Naive thymus-derived CD8-positive, alpha-beta T cell (primary cell): ENCODE measurements at regions not wholly inside any gene's neighbourhood (a gene's known extent, or its start where the extent isn't known, plus 50 kb on each side); places are given as distances from the start of the nearest gene placed in this dataset.
"Not testable (repeated sequence)": the region's sequence is repeated elsewhere in the genome, so short reads cannot be mapped to it uniquely, and the experiment has no call there.

Source experiments
- ATAC-seq, 2 donors: fragments of 150-1000 bp; cut with Tn5 transposase in 1 of 2; sonication (Bioruptor Pico), chemical (Tn5 transposase) in 1 of 2; 1 replicate in 1 of 2; 2 replicates in 1 of 2; pipeline ENCODE4 v1.10.0; 2021; ENCODE audit warnings: mild to moderate bottlenecking in 2 of 2, moderate library complexity in 2 of 2
- POLR2A ChIA-PET: fragments of 350-600 bp; sonication (Branson Sonifier 250); formaldehyde crosslinking; loops from one replicate; lab custom pipeline; 2021; ENCODE audit warnings: antibody characterized with exemption; lab: Charles Lee
- DNase-seq, 10 donors: peaks; one replicate each; pipeline versions ENCODE4 v3.0.0 to v3.0.0-alpha.2; 2020 to 2022
- H3K27ac Mint-ChIP-seq, 10 donors: one replicate each; pipeline ENCODE4 v1.8.0; 2020 to 2022; ENCODE audit warnings: mild to moderate bottlenecking in 10 of 10, mixed read lengths in 10 of 10, moderate library complexity in 4 of 10, inconsistent platforms in 1 of 10
- H3K27me3 Mint-ChIP-seq, 5 donors: one replicate each; pipeline ENCODE4 v1.8.0; 2021 to 2022; ENCODE audit warnings: mixed read lengths in 5 of 5
- H3K36me3 Mint-ChIP-seq, 3 donors: one replicate each; pipeline ENCODE4 v1.8.0; 2020 to 2022; ENCODE audit warnings: mixed read lengths in 3 of 3, mild to moderate bottlenecking in 2 of 3, inconsistent platforms in 1 of 3
- H3K4me1 Mint-ChIP-seq, 4 donors: one replicate each; pipeline ENCODE4 v1.8.0; 2021 to 2022; ENCODE audit warnings: mixed read lengths in 4 of 4
- H3K4me3 Mint-ChIP-seq, 10 donors: one replicate each; pipeline ENCODE4 v1.8.0; 2020 to 2022; ENCODE audit warnings: mild to moderate bottlenecking in 10 of 10, mixed read lengths in 10 of 10, moderate library complexity in 6 of 10, inconsistent platforms in 1 of 10
- H3K9me3 Mint-ChIP-seq, 9 donors: one replicate each; pipeline ENCODE4 v1.8.0; 2020 to 2022; ENCODE audit warnings: mixed read lengths in 9 of 9, mild to moderate bottlenecking in 3 of 9, inconsistent platforms in 1 of 9, moderate library complexity in 1 of 9

GRCh38 chr13:61111529-61111928, 304.1 kb downstream of the PCDH20 start:
- POLR2A ChIA-PET: no interaction called here
- no peaks in the 10 kb centered on the region for H3K27me3 Mint-ChIP-seq

GRCh38 chr13:61110732-61111131, 304.9 kb downstream of the PCDH20 start:
- no peak for DNase-seq
- Mint-ChIP-seq H3K27me3 (no peaks in the 10 kb centered on the region), H3K27ac (no peak overlapping the region), H3K4me1 (no peaks in the 10 kb centered on the region), H3K36me3 (no peaks in the 10 kb centered on the region), H3K4me3 (no peak overlapping the region), H3K9me3 (peaks cover 0 to 14% (median 0%) of the 10 kb centered on the region in 9 donors)
- POLR2A ChIA-PET: no interaction called here
- ATAC-seq: no peak

More at GRCh38 chr13:61111529-61111928, 304.1 kb downstream of the PCDH20 start:
- ATAC-seq: no peak
- Mint-ChIP-seq H3K4me3 (no peak overlapping the region), H3K36me3 (no peaks in the 10 kb centered on the region), H3K4me1 (no peaks in the 10 kb centered on the region), H3K27ac (no peak overlapping the region), H3K9me3 (peaks cover 0 to 14% (median 1%) of the 10 kb centered on the region in 9 donors)
- DNase-seq: no peak

GRCh38 chr13:61109741-61110140, 305.9 kb downstream of the PCDH20 start:
- Mint-ChIP-seq H3K27ac (no peak overlapping the region), H3K36me3 (no peaks in the 10 kb centered on the region), H3K27me3 (no peaks in the 10 kb centered on the region), H3K4me3 (no peak overlapping the region), H3K4me1 (no peaks in the 10 kb centered on the region), H3K9me3 (peaks cover 0 to 14% (median 0%) of the 10 kb centered on the region in 9 donors)
- ATAC-seq (no peak), DNase-seq (no peak)
- POLR2A ChIA-PET: no interaction called here

GRCh38 chr13:61107989-61108388, 307.7 kb downstream of the PCDH20 start:
- ATAC-seq (no peak), DNase-seq (no peak)
- H3K4me1 Mint-ChIP-seq: no peaks in the 10 kb centered on the region
- no peaks in the 10 kb centered on the region for H3K36me3 Mint-ChIP-seq
- peaks cover 0 to 11% (median 0%) of the 10 kb centered on the region in 9 donors for H3K9me3 Mint-ChIP-seq
- H3K27ac Mint-ChIP-seq: no peak overlapping the region
- POLR2A ChIA-PET: no interaction called here
- no peaks in the 10 kb centered on the region for H3K27me3 Mint-ChIP-seq
- no peak overlapping the region for H3K4me3 Mint-ChIP-seq

- Mint-ChIP-seq H3K27ac (no peak overlapping the region), H3K4me3 (no peak overlapping the region), H3K4me1 (peaks cover 0 to 1% (median 0%) of the 10 kb centered on the region in 4 donors), H3K36me3 (no peaks in the 10 kb centered on the region), H3K27me3 (peaks cover 0 to 2% (median 0%) of the 10 kb centered on the region in 5 donors), H3K9me3 (peaks cover 0 to 30% (median 7%) of the 10 kb centered on the region in 9 donors)
- no peak for ATAC-seq
- no peak for DNase-seq
- POLR2A ChIA-PET: no interaction called here
These were observed 319.8 kb downstream of the PCDH20 start for GRCh38 chr13:61095885-61096284.

GRCh38 chr13:61094865-61095264, 320.8 kb downstream of the PCDH20 start:
- peaks cover 0 to 3% (median 0%) of the 10 kb centered on the region in 5 donors for H3K27me3 Mint-ChIP-seq
- no peak for ATAC-seq
- POLR2A ChIA-PET: no interaction called here
- DNase-seq: no peak
- no peak overlapping the region for H3K27ac Mint-ChIP-seq
- H3K9me3 Mint-ChIP-seq: peaks cover 0 to 38% (median 8%) of the 10 kb centered on the region in 9 donors
- H3K4me3 Mint-ChIP-seq: no peak overlapping the region
- no peaks in the 10 kb centered on the region for H3K36me3 Mint-ChIP-seq
- peaks cover 0 to 1% (median 0%) of the 10 kb centered on the region in 4 donors for H3K4me1 Mint-ChIP-seq

- H3K36me3 Mint-ChIP-seq, POLR2A ChIA-PET, ATAC-seq, H3K4me3 Mint-ChIP-seq, H3K27ac Mint-ChIP-seq, DNase-seq, H3K4me1 Mint-ChIP-seq: not testable (repeated sequence)
- Mint-ChIP-seq H3K9me3 (peaks cover 3 to 55% (median 9%) of the 10 kb centered on the region in 9 donors), H3K27me3 (peaks cover 0 to 12% (median 0%) of the 10 kb centered on the region in 5 donors)
These were observed 325.8 kb downstream of the PCDH20 start for GRCh38 chr13:61089894-61090293.

- Mint-ChIP-seq H3K36me3 (no peaks in the 10 kb centered on the region), H3K27ac (no peak overlapping the region), H3K27me3 (peaks cover 0 to 12% (median 0%) of the 10 kb centered on the region in 5 donors), H3K9me3 (peaks cover 0 to 30% (median 4%) of the 10 kb centered on the region in 9 donors), H3K4me3 (no peak overlapping the region), H3K4me1 (no peaks in the 10 kb centered on the region)
- no peak for ATAC-seq
- POLR2A ChIA-PET: no interaction called here
- no peak for DNase-seq
These were observed 329.6 kb downstream of the PCDH20 start for GRCh38 chr13:61086087-61086486.

- no peaks in the 10 kb centered on the region for H3K36me3 Mint-ChIP-seq
- POLR2A ChIA-PET: no interaction called here
- H3K4me3 Mint-ChIP-seq: no peak overlapping the region
- no peaks in the 10 kb centered on the region for H3K4me1 Mint-ChIP-seq
- H3K9me3 Mint-ChIP-seq: peaks cover 0 to 31% (median 7%) of the 10 kb centered on the region in 9 donors
- H3K27ac Mint-ChIP-seq: no peak overlapping the region
- ATAC-seq (no peak), DNase-seq (no peak)
- peaks cover 0 to 10% (median 0%) of the 10 kb centered on the region in 5 donors for H3K27me3 Mint-ChIP-seq
These were observed 330.7 kb downstream of the PCDH20 start for GRCh38 chr13:61084988-61085387.

- Mint-ChIP-seq H3K27ac (no peak overlapping the region), H3K4me1 (no peaks in the 10 kb centered on the region), H3K9me3 (peaks cover 0 to 22% (median 8%) of the 10 kb centered on the region in 9 donors), H3K27me3 (no peaks in the 10 kb centered on the region), H3K36me3 (no peaks in the 10 kb centered on the region), H3K4me3 (no peak overlapping the region)
- ATAC-seq (no peak), DNase-seq (no peak)
- POLR2A ChIA-PET: no interaction called here
These were observed 336.5 kb downstream of the PCDH20 start for GRCh38 chr13:61078976-61079770.

GRCh38 chr13:61052175-61052574, 363.5 kb downstream of the PCDH20 start:
- Mint-ChIP-seq H3K27ac (no peak overlapping the region), H3K4me1 (no peaks in the 10 kb centered on the region), H3K36me3 (no peaks in the 10 kb centered on the region), H3K27me3 (no peaks in the 10 kb centered on the region), H3K9me3 (peaks cover 0 to 6% (median 0%) of the 10 kb centered on the region in 9 donors), H3K4me3 (no peak overlapping the region)
- ATAC-seq (no peak), DNase-seq (no peak)
- POLR2A ChIA-PET: no interaction called here

GRCh38 chr13:61045251-61045650, 370.4 kb downstream of the PCDH20 start:
- H3K4me1 Mint-ChIP-seq: no peaks in the 10 kb centered on the region
- no peak overlapping the region for H3K27ac Mint-ChIP-seq
- no peak for ATAC-seq
- no peaks in the 10 kb centered on the region for H3K27me3 Mint-ChIP-seq
- H3K9me3 Mint-ChIP-seq: peaks cover 0 to 11% (median 0%) of the 10 kb centered on the region in 9 donors
- DNase-seq: no peak
- POLR2A ChIA-PET: no interaction called here
- H3K36me3 Mint-ChIP-seq: no peaks in the 10 kb centered on the region
- no peak overlapping the region for H3K4me3 Mint-ChIP-seq

GRCh38 chr13:61040181-61040580, 375.5 kb downstream of the PCDH20 start:
- POLR2A ChIA-PET: no interaction called here
- no peak for ATAC-seq

More at GRCh38 chr13:61040181-61040580, 375.5 kb downstream of the PCDH20 start:
- Mint-ChIP-seq H3K4me1 (no peaks in the 10 kb centered on the region), H3K27ac (no peak overlapping the region), H3K9me3 (peaks cover 0 to 24% (median 6%) of the 10 kb centered on the region in 9 donors), H3K36me3 (no peaks in the 10 kb centered on the region), H3K27me3 (no peaks in the 10 kb centered on the region), H3K4me3 (no peak overlapping the region)
- no peak for DNase-seq
